Panc1 (cell line): ENCODE measurements at regions not wholly inside any gene's neighbourhood (a gene's known extent, or its start where the extent isn't known, plus 50 kb on each side); places are given as distances from the start of the nearest gene placed in this dataset.

Source experiments
- ATAC-seq: fragments of 200-7000 bp; cut with Tn5 transposase; 2 replicates; pipeline ENCODE4 v1.9.1; 2020; ENCODE audit warnings: mild to moderate bottlenecking, moderate library complexity
- BruUV-seq: library from RNA; stranded (reverse); fragments of 400-500 nt; replicated peaks from 2 replicates; lab custom pipeline; 2021; lab: Mats Ljungman, UMichigan
- CTCF ChIA-PET: fragments of 300-600 bp; sonication (Branson Sonifier 250); formaldehyde crosslinking; loops from one replicate; lab custom pipeline; 2022; ENCODE audit warnings: antibody characterized with exemption; lab: Charles Lee
- POLR2A ChIA-PET: fragments of 300-600 bp; sonication (Branson Sonifier 250); formaldehyde crosslinking; loops from one replicate; lab custom pipeline; 2022; ENCODE audit warnings: antibody characterized with exemption; lab: Charles Lee
- DNase-seq: peaks from one replicate; pipeline ENCODE4 v3.0.0-alpha.2; 2010; ENCODE audit warnings: low read depth, low spot score
- H3K27ac ChIP-seq: 2 replicates; pipeline ENCODE4 v1.5.1; 2011; ENCODE audit warnings: mild to moderate bottlenecking, low read length, inconsistent platforms
- H3K27me3 ChIP-seq: fragments of 200-500 bp; sonication (Bioruptor generic); 2 replicates; pipeline ENCODE4 v1.6.0; 2014; ENCODE audit warnings: low read length, inconsistent platforms; ENCODE audit not compliant: control insufficient read depth, insufficient read depth
- H3K36me3 ChIP-seq: fragments of 200-500 bp; sonication (Bioruptor generic); 2 replicates; pipeline ENCODE4 v1.5.1; 2014; ENCODE audit warnings: inconsistent platforms, mild to moderate bottlenecking, low read length, moderate library complexity; ENCODE audit not compliant: control insufficient read depth, insufficient read depth
- H3K4me1 ChIP-seq: 2 replicates; pipeline ENCODE4 v1.5.1; 2011; ENCODE audit warnings: inconsistent platforms, mild to moderate bottlenecking, low read length, moderate library complexity; ENCODE audit not compliant: control insufficient read depth, insufficient read depth
- H3K4me3 ChIP-seq, 2 experiments: 2 replicates each; pipeline ENCODE4 v1.5.1; 2011 to 2012; ENCODE audit warnings: low read depth in 2 of 2, low read length in 2 of 2, mild to moderate bottlenecking in 2 of 2, inconsistent platforms in 1 of 2, moderate library complexity in 1 of 2
- H3K9me3 ChIP-seq: fragments of 200-500 bp; sonication (Bioruptor generic); 2 replicates; pipeline ENCODE4 v1.5.1; 2014; ENCODE audit warnings: low read depth, mild to moderate bottlenecking, inconsistent platforms, low read length, moderate library complexity; ENCODE audit not compliant: control insufficient read depth, insufficient read depth
- CTCF ChIP-seq: fragments of 450-650 bp; IDR thresholded peaks from 2 replicates; pipeline ENCODE4 v1.5.1; 2017; ENCODE audit warnings: mild to moderate bottlenecking
- POLR2AphosphoS5 ChIP-seq: IDR thresholded peaks from 2 replicates; pipeline ENCODE4 v1.6.1; 2012; ENCODE audit warnings: mild to moderate bottlenecking, low read depth, low read length, moderate library complexity
- REST ChIP-seq, 2 experiments: IDR thresholded peaks; 2 replicates each; pipeline ENCODE4 v1.6.1; 2011 to 2012; ENCODE audit warnings: low read depth in 2 of 2, control low read depth in 1 of 2, low read length in 1 of 2, mild to moderate bottlenecking in 1 of 2, moderate library complexity in 1 of 2; ENCODE audit not compliant: insufficient read depth in 1 of 2
- SIN3A ChIP-seq: IDR thresholded peaks from 2 replicates; pipeline ENCODE4 v1.6.1; 2012; ENCODE audit warnings: low read depth, mild to moderate bottlenecking, low read length, moderate library complexity, borderline replicate concordance; ENCODE audit not compliant: insufficient read depth
- TCF7L2 ChIP-seq: IDR thresholded peaks from 2 replicates; pipeline ENCODE4 v1.6.1; 2011; ENCODE audit warnings: mild to moderate bottlenecking, low read depth, low read length, inconsistent platforms
- in situ Hi-C: cut with HindIII; loops from 2 replicates; pipeline ENCODE4 v1.10.0; 2016; ENCODE audit warnings: low sequenced_read_pairs, low pct_unique_long_range_greater_than_20kb
- intact Hi-C: fragments of 100-400 bp; cut with micrococcal nuclease; formaldehyde crosslinking; loops from one replicate; pipeline ENCODE4 v1.10.0; 2022; ENCODE audit not compliant: unreplicated experiment

GRCh38 chr12:31837913-31838312, 109.1 kb upstream of the AMN1 start:
- CTCF ChIA-PET, result no interaction called here
- no peak for ATAC-seq
- no peaks in the 10 kb centered on the region for H3K9me3 ChIP-seq
- H3K36me3 ChIP-seq, result no peaks in the 10 kb centered on the region
- no peaks in the 10 kb centered on the region for H3K4me1 ChIP-seq
- BruUV-seq, result no TSS peak
- no peak for DNase-seq
- no peak overlapping the region for H3K27ac ChIP-seq
- H3K4me3 ChIP-seq, result no peak overlapping the region
- intact Hi-C loops, result no loop called here
- POLR2A ChIA-PET, result no interaction called here
- H3K27me3 ChIP-seq, result no peaks in the 10 kb centered on the region
- in situ Hi-C loops, result no loop called here
- TF ChIP-seq TCF7L2 (no peak), CTCF (no peak), POLR2AphosphoS5 (no peak), REST (IDR thresholded peaks at IDR 0.05; ENCODE audit: insufficient read depth in 1 of 2, low read depth in 2 of 2, low read length in 1 of 2) (no peak), SIN3A (no peak)

- in situ Hi-C loops, result no loop called here
- intact Hi-C loops, result no loop called here
- ATAC-seq (no peak), DNase-seq (no peak)
- CTCF ChIA-PET, result no interaction called here
- no TSS peak for BruUV-seq
- Histone ChIP-seq H3K27me3 (no peaks in the 10 kb centered on the region), H3K9me3 (no peaks in the 10 kb centered on the region), H3K4me3 (no peak overlapping the region), H3K27ac (no peak overlapping the region), H3K36me3 (no peaks in the 10 kb centered on the region), H3K4me1 (no peaks in the 10 kb centered on the region)
- TF ChIP-seq SIN3A (no peak), CTCF (no peak), REST (IDR thresholded peaks at IDR 0.05; ENCODE audit: insufficient read depth in 1 of 2, low read depth in 2 of 2, low read length in 1 of 2) (no peak), POLR2AphosphoS5 (no peak), TCF7L2 (no peak)
- POLR2A ChIA-PET, result no interaction called here
Measured at GRCh38 chr12:31835276-31835882, 106.6 kb upstream of the AMN1 start.
